NCI-H1436 (cell line): ENCODE measurements at regions not wholly inside any gene's neighbourhood (a gene's known extent, or its start where the extent isn't known, plus 50 kb on each side); places are given as distances from the start of the nearest gene placed in this dataset.

Experiments used
- DNase-seq: peaks from one replicate; lab custom pipeline; 2025; lab: John Stamatoyannopoulos, UW

- DNase-seq = no peak
Measured at GRCh38 chr3:94709249-94709902, 646.5 kb downstream of the NSUN3 start.

GRCh38 chr3:94714194-94714593 is 651.3 kb downstream of the NSUN3 start:
- DNase-seq = no peak

- DNase-seq = no peak
Measured at GRCh38 chr3:94716326-94717018, 653.6 kb downstream of the NSUN3 start.

- no peak for DNase-seq
Measured at GRCh38 chr3:94734206-94734605, 671.3 kb downstream of the NSUN3 start.

- DNase-seq = no peak
Measured at GRCh38 chr3:94735354-94735753, 672.5 kb downstream of the NSUN3 start.

- DNase-seq = no peak
Measured at GRCh38 chr3:94737116-94737515, 674.3 kb downstream of the NSUN3 start.

- no peak for DNase-seq
Measured at GRCh38 chr3:94739420-94739819, 676.6 kb downstream of the NSUN3 start.

GRCh38 chr3:94758751-94759150 is 695.9 kb downstream of the NSUN3 start:
- no peak for DNase-seq

- no peak for DNase-seq
Measured at GRCh38 chr3:94772402-94772801, 709.5 kb downstream of the NSUN3 start.

GRCh38 chr3:94775746-94776145 is 712.9 kb downstream of the NSUN3 start:
- no peak for DNase-seq

- DNase-seq = no peak
Measured at GRCh38 chr3:94776401-94776915, 713.6 kb downstream of the NSUN3 start.

GRCh38 chr3:94778289-94778688 is 715.4 kb downstream of the NSUN3 start:
- DNase-seq = no peak

- DNase-seq = no peak
Measured at GRCh38 chr3:94778814-94779494, 716.1 kb downstream of the NSUN3 start.

GRCh38 chr3:94779699-94780098 is 716.8 kb downstream of the NSUN3 start:
- no peak for DNase-seq

- DNase-seq = no peak
Measured at GRCh38 chr3:94784274-94784673, 721.4 kb downstream of the NSUN3 start.

GRCh38 chr3:94787066-94787465 is 724.2 kb downstream of the NSUN3 start:
- DNase-seq = no peak

- no peak for DNase-seq
Measured at GRCh38 chr3:94787734-94788270, 724.9 kb downstream of the NSUN3 start.

GRCh38 chr3:94794563-94794962 is 731.7 kb downstream of the NSUN3 start:
- DNase-seq = no peak

GRCh38 chr3:94799420-94800060 is 736.7 kb downstream of the NSUN3 start:
- DNase-seq = no peak

- DNase-seq = no peak
Measured at GRCh38 chr3:94811836-94812235, 749.0 kb downstream of the NSUN3 start.

GRCh38 chr3:94821241-94821640 is 758.4 kb downstream of the NSUN3 start:
- no peak for DNase-seq

GRCh38 chr3:94822298-94822697 is 759.4 kb downstream of the NSUN3 start:
- no peak for DNase-seq
